NT2/D1 (cell line): ENCODE measurements at regions not wholly inside any gene's neighbourhood (a gene's known extent, or its start where the extent isn't known, plus 50 kb on each side); places are given as distances from the start of the nearest gene placed in this dataset.

Experiments
- DNase-seq: peaks from one replicate; pipeline ENCODE4 v3.0.0-alpha.2; 2011; ENCODE audit warnings: low read depth, low spot score
- H3K27me3 ChIP-seq: 2 replicates; pipeline ENCODE4 v1.6.0; 2011; ENCODE audit warnings: mild to moderate bottlenecking; ENCODE audit not compliant: insufficient read length, insufficient read depth
- H3K36me3 ChIP-seq: 2 replicates; pipeline ENCODE4 v1.6.1; 2011; ENCODE audit warnings: mild to moderate bottlenecking, low read length, mixed read lengths; ENCODE audit not compliant: insufficient read depth, insufficient read length
- H3K4me1 ChIP-seq: 2 replicates; pipeline ENCODE4 v1.5.1; 2011; ENCODE audit not compliant: insufficient read depth, insufficient read length
- H3K4me3 ChIP-seq: 2 replicates; pipeline ENCODE4 v1.5.1; 2011; ENCODE audit warnings: low read depth; ENCODE audit not compliant: insufficient read length
- H3K9ac ChIP-seq: 2 replicates; pipeline ENCODE4 v1.6.0; 2011; ENCODE audit warnings: low read depth; ENCODE audit not compliant: insufficient read length
- H3K9me3 ChIP-seq: 2 replicates; pipeline ENCODE4 v1.5.1; 2011; ENCODE audit warnings: mild to moderate bottlenecking, low read length; ENCODE audit not compliant: insufficient read depth
- SUZ12 ChIP-seq: IDR thresholded peaks from 2 replicates; pipeline ENCODE4 v1.6.1; 2011; ENCODE audit not compliant: insufficient read length, insufficient read depth; ENCODE audit errors: extremely low read depth
- YY1 ChIP-seq: IDR thresholded peaks from 2 replicates; pipeline ENCODE4 v1.6.1; 2011; ENCODE audit not compliant: insufficient read length, insufficient read depth
- ZNF274 ChIP-seq: IDR thresholded peaks from 2 replicates; pipeline ENCODE4 v1.6.1; 2011; ENCODE audit warnings: mild to moderate bottlenecking, low read depth, low read length

GRCh38 chr5:67425514-67425913, 228.9 kb upstream of the CD180 start:
- TF ChIP-seq SUZ12, result no peak
- TF ChIP-seq ZNF274, result no peak
- no peak for TF ChIP-seq YY1
- Histone ChIP-seq H3K36me3 (no peaks in the 10 kb centered on the region), H3K27me3 (no peaks in the 10 kb centered on the region), H3K4me3 (no peak overlapping the region), H3K9ac (no peak overlapping the region), H3K4me1 (no peaks in the 10 kb centered on the region), H3K9me3 (no peaks in the 10 kb centered on the region)
- DNase-seq, result no peak

GRCh38 chr5:67417839-67418238, 221.2 kb upstream of the CD180 start:
- H3K36me3 ChIP-seq, result no peaks in the 10 kb centered on the region
- H3K9me3 ChIP-seq, result no peaks in the 10 kb centered on the region
- no peak overlapping the region for H3K9ac ChIP-seq
- no peak for TF ChIP-seq YY1
- no peak for TF ChIP-seq SUZ12
- TF ChIP-seq ZNF274, result no peak
- no peaks in the 10 kb centered on the region for H3K4me1 ChIP-seq
- DNase-seq, result no peak
- H3K27me3 ChIP-seq, result peaks cover 10% of the 10 kb centered on the region
- H3K4me3 ChIP-seq, result no peak overlapping the region

- no peaks in the 10 kb centered on the region for H3K4me1 ChIP-seq
Observed at GRCh38 chr5:67416986-67417385, 220.4 kb upstream of the CD180 start.

GRCh38 chr5:67416133-67416937, 219.7 kb upstream of the CD180 start:
- peak; percentile 36 for DNase-seq
- H3K36me3 ChIP-seq, result no peaks in the 10 kb centered on the region
- no peaks in the 10 kb centered on the region for H3K9me3 ChIP-seq
- no peak overlapping the region for H3K9ac ChIP-seq
- peaks cover 10% of the 10 kb centered on the region for H3K27me3 ChIP-seq
- TF ChIP-seq SUZ12 (no peak), ZNF274 (no peak), YY1 (no peak)
- no peaks in the 10 kb centered on the region for H3K4me1 ChIP-seq
- no peak overlapping the region for H3K4me3 ChIP-seq

More at GRCh38 chr5:67416986-67417385, 220.4 kb upstream of the CD180 start:
- no peaks in the 10 kb centered on the region for H3K36me3 ChIP-seq
- DNase-seq, result no peak
- no peaks in the 10 kb centered on the region for H3K9me3 ChIP-seq
- H3K27me3 ChIP-seq, result peaks cover 10% of the 10 kb centered on the region
- H3K9ac ChIP-seq, result no peak overlapping the region
- no peak overlapping the region for H3K4me3 ChIP-seq
- no peak for TF ChIP-seq SUZ12
- no peak for TF ChIP-seq ZNF274
- no peak for TF ChIP-seq YY1

- Histone ChIP-seq H3K36me3 (no peaks in the 10 kb centered on the region), H3K9me3 (no peaks in the 10 kb centered on the region), H3K4me3 (no peak overlapping the region), H3K4me1 (no peaks in the 10 kb centered on the region), H3K27me3 (peaks cover 10% of the 10 kb centered on the region), H3K9ac (no peak overlapping the region)
- peak; percentile 18 for DNase-seq
- TF ChIP-seq ZNF274, result no peak
- no peak for TF ChIP-seq YY1
- no peak for TF ChIP-seq SUZ12
Observed at GRCh38 chr5:67414712-67415111, 218.1 kb upstream of the CD180 start.

- no peaks in the 10 kb centered on the region for H3K4me1 ChIP-seq
- no peaks in the 10 kb centered on the region for H3K36me3 ChIP-seq
- H3K4me3 ChIP-seq, result no peak overlapping the region
- H3K27me3 ChIP-seq, result peaks cover 10% of the 10 kb centered on the region
- H3K9ac ChIP-seq, result no peak overlapping the region
- DNase-seq, result no peak
- H3K9me3 ChIP-seq, result no peaks in the 10 kb centered on the region
- TF ChIP-seq YY1, result no peak
- no peak for TF ChIP-seq ZNF274
- TF ChIP-seq SUZ12, result no peak
Observed at GRCh38 chr5:67413721-67414120, 217.1 kb upstream of the CD180 start.

- Histone ChIP-seq H3K9me3 (no peaks in the 10 kb centered on the region), H3K9ac (no peak overlapping the region), H3K36me3 (no peaks in the 10 kb centered on the region), H3K4me3 (no peak overlapping the region), H3K4me1 (no peaks in the 10 kb centered on the region), H3K27me3 (no peaks in the 10 kb centered on the region)
- no peak for DNase-seq
- TF ChIP-seq ZNF274, result no peak
- no peak for TF ChIP-seq YY1
- TF ChIP-seq SUZ12, result no peak
Observed at GRCh38 chr5:67409126-67409777, 212.7 kb upstream of the CD180 start.
